OCI-LY1 (cell line): ENCODE measurements at regions not wholly inside any gene's neighbourhood (a gene's known extent, or its start where the extent isn't known, plus 50 kb on each side); places are given as distances from the start of the nearest gene placed in this dataset.
A peak's percentile ranks its signal among the peaks of the same experiment; 100 is the strongest.

Experiments used
- H2AFZ ChIP-seq: fragments of 200-600 bp; sonication (generic), shearing (Covaris generic); 2 replicates; pipeline ENCODE4 v1.6.0; 2014; ENCODE audit warnings: antibody characterized with exemption, mild to moderate bottlenecking, low read length
- H3F3A ChIP-seq: fragments of 200-600 bp; sonication (generic), shearing (Covaris generic); 2 replicates; pipeline ENCODE4 v1.6.0; 2014; ENCODE audit warnings: mild to moderate bottlenecking, antibody characterized with exemption, low read length, moderate library complexity; ENCODE audit not compliant: insufficient read depth
- H3K27ac ChIP-seq: fragments of 200-600 bp; sonication (generic); 2 replicates; pipeline ENCODE4 v1.5.1; 2014; ENCODE audit warnings: low read length, mixed run types, mild to moderate bottlenecking, low read depth; ENCODE audit not compliant: poor library complexity, severe bottlenecking
- H3K27me3 ChIP-seq: fragments of 200-600 bp; sonication (generic); 2 replicates; pipeline ENCODE4 v1.6.0; 2014; ENCODE audit warnings: antibody characterized with exemption, mild to moderate bottlenecking, low read length, moderate library complexity; ENCODE audit not compliant: insufficient read depth
- H3K36me3 ChIP-seq: fragments of 200-600 bp; sonication (generic); 2 replicates; pipeline ENCODE4 v1.6.1; 2014; ENCODE audit warnings: mild to moderate bottlenecking, antibody characterized with exemption, low read length, moderate library complexity, mixed read lengths; ENCODE audit not compliant: insufficient read depth
- H3K4me1 ChIP-seq: fragments of 200-600 bp; sonication (generic); 2 replicates; pipeline ENCODE4 v1.5.1; 2014; ENCODE audit warnings: mild to moderate bottlenecking, low read length, moderate library complexity; ENCODE audit not compliant: insufficient read depth, severe bottlenecking
- H3K4me2 ChIP-seq: fragments of 200-600 bp; sonication (generic), shearing (Covaris generic); 2 replicates; pipeline ENCODE4 v1.6.1; 2014; ENCODE audit warnings: low read length
- H3K4me3 ChIP-seq: fragments of 200-600 bp; sonication (generic); 2 replicates; pipeline ENCODE4 v1.5.1; 2014; ENCODE audit warnings: low read length, low read depth, mild to moderate bottlenecking, mixed read lengths; ENCODE audit not compliant: poor library complexity, severe bottlenecking
- H3K79me2 ChIP-seq: fragments of 200-600 bp; shearing (Covaris generic); 2 replicates; pipeline ENCODE4 v1.6.1; 2016; ENCODE audit warnings: mixed run types, low read length, mixed read lengths; ENCODE audit not compliant: insufficient read depth
- H3K9ac ChIP-seq: fragments of 200-600 bp; sonication (generic), shearing (Covaris generic); 2 replicates; pipeline ENCODE4 v1.6.1; 2014; ENCODE audit warnings: mild to moderate bottlenecking, low read length, mixed read lengths
- H3K9me2 ChIP-seq: fragments of 200-600 bp; sonication (generic), shearing (Covaris generic); 2 replicates; pipeline ENCODE4 v1.6.1; 2014; ENCODE audit warnings: low read depth, mild to moderate bottlenecking, low read length, mixed read lengths
- H3K9me3 ChIP-seq: fragments of 200-600 bp; shearing (Covaris generic); 2 replicates; pipeline ENCODE4 v1.6.1; 2014; ENCODE audit warnings: low read length, mixed read lengths
- H4K20me1 ChIP-seq: fragments of 200-600 bp; sonication (generic), shearing (Covaris generic); 2 replicates; pipeline ENCODE4 v1.6.0; 2016; ENCODE audit warnings: mild to moderate bottlenecking, low read length; ENCODE audit not compliant: insufficient read depth
- EZH2 ChIP-seq: fragments of 200-600 bp; sonication (generic), shearing (Covaris generic); IDR thresholded peaks from 2 replicates; pipeline ENCODE4 v1.8.0; 2017; ENCODE audit warnings: borderline replicate concordance, mixed run types, mild to moderate bottlenecking, antibody characterized with exemption, low read length, moderate library complexity, mixed read lengths
- TF ChIP-seq, protein P1 (sequence below): fragments of 200-600 bp; sonication (generic), shearing (Covaris generic); IDR thresholded peaks from 2 replicates; pipeline ENCODE4 v1.5.1; 2017; ENCODE audit warnings: mild to moderate bottlenecking, antibody characterized with exemption, low read length, moderate library complexity, mixed read lengths

DNA sequence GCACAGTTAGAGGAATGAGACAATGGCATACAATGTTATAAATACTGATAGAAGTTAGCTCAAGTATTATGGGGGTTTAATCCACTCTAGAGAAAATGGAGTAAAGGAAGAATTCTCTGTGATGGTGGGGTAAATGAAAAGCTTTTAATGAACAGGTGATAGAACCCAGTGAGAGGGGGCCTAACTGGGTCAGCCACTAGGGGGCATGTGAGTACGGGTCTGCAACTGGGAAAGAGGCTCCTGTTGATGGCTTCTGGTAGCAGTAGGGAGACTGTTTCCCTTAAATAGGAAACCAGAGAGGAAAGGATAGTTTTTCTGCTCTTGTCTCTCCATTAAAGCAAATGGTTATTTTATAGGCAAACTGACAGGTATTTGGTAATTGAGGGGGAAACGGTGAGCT lies 132.8 kb upstream of the GPR101 start:
- H3K9ac ChIP-seq, result no peak overlapping the region
- no peaks in the 10 kb centered on the region for H3F3A ChIP-seq
- no peaks in the 10 kb centered on the region for H3K27me3 ChIP-seq
- H3K36me3 ChIP-seq, result no peaks in the 10 kb centered on the region
- no peak overlapping the region for H3K4me2 ChIP-seq
- H3K9me2 ChIP-seq, result no peaks in the 10 kb centered on the region
- H3K4me1 ChIP-seq, result no peaks in the 10 kb centered on the region
- TF ChIP-seq, protein P1, sequence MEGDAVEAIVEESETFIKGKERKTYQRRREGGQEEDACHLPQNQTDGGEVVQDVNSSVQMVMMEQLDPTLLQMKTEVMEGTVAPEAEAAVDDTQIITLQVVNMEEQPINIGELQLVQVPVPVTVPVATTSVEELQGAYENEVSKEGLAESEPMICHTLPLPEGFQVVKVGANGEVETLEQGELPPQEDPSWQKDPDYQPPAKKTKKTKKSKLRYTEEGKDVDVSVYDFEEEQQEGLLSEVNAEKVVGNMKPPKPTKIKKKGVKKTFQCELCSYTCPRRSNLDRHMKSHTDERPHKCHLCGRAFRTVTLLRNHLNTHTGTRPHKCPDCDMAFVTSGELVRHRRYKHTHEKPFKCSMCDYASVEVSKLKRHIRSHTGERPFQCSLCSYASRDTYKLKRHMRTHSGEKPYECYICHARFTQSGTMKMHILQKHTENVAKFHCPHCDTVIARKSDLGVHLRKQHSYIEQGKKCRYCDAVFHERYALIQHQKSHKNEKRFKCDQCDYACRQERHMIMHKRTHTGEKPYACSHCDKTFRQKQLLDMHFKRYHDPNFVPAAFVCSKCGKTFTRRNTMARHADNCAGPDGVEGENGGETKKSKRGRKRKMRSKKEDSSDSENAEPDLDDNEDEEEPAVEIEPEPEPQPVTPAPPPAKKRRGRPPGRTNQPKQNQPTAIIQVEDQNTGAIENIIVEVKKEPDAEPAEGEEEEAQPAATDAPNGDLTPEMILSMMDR, result peak; percentile 44
- TF ChIP-seq EZH2, result no peak
- H3K27ac ChIP-seq, result no peak overlapping the region
- no peaks in the 10 kb centered on the region for H4K20me1 ChIP-seq
- H3K4me3 ChIP-seq, result no peak overlapping the region
- H3K79me2 ChIP-seq, result no peaks in the 10 kb centered on the region
- H3K9me3 ChIP-seq, result no peaks in the 10 kb centered on the region
- no peak overlapping the region for H2AFZ ChIP-seq

DNA sequence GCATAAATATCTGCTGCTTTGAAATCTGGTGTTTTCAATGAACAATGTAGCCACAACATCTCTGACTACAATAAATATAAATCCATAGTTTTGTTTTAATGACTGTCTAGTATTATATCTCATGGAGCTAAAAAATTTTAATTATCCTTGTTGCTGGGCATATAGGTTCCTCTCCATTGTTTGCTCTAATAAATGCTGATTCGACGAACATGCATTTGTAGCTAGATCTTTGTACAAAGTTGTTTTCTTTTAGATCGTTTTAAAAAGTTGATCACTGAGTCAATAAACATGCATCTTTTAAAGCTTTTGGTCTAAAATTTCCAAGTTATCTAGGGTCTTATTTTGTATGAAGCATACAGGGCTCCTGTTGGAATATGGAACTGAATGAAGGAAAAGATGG lies 130.5 kb upstream of the GPR101 start:
- no peaks in the 10 kb centered on the region for H3K9me3 ChIP-seq
- H3K27ac ChIP-seq, result no peak overlapping the region
- H3K4me3 ChIP-seq, result no peak overlapping the region
- H3K9me2 ChIP-seq, result no peaks in the 10 kb centered on the region
- no peak overlapping the region for H2AFZ ChIP-seq
- H3K9ac ChIP-seq, result no peak overlapping the region
- H3K79me2 ChIP-seq, result no peaks in the 10 kb centered on the region
- no peaks in the 10 kb centered on the region for H3K36me3 ChIP-seq
- H3K4me2 ChIP-seq, result no peak overlapping the region
- no peaks in the 10 kb centered on the region for H4K20me1 ChIP-seq
- H3K4me1 ChIP-seq, result no peaks in the 10 kb centered on the region
- no peaks in the 10 kb centered on the region for H3K27me3 ChIP-seq
- TF ChIP-seq EZH2, result no peak
- TF ChIP-seq, protein P1, result no peak
- H3F3A ChIP-seq, result no peaks in the 10 kb centered on the region

DNA sequence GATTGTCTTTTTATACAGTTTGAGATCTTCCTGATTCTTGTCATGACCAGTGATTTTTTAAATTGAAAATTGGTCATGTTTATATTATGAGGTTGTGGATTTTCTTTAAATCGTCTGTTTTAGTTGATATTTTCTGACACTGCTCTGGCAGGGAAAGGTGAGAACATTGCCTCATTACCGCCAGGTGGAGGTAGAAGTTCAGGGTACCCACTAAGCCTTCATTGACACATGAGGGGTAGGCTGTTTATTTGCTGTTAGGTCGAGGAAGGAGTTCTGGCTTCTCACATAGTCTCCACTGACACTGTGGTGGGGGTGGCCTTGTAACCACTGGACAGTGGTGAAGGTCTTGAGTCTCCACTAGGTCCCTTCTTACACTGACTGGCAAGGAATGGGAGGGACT lies 117.6 kb upstream of the GPR101 start:
- no peak overlapping the region for H3K4me3 ChIP-seq
- no peak overlapping the region for H3K27ac ChIP-seq
- H3K4me2 ChIP-seq, result no peak overlapping the region
- no peaks in the 10 kb centered on the region for H3K9me2 ChIP-seq
- H3K9ac ChIP-seq, result no peak overlapping the region
- H3K79me2 ChIP-seq, result no peaks in the 10 kb centered on the region
- no peak for TF ChIP-seq EZH2
- TF ChIP-seq, protein P1, result no peak; the same call in 1 of the 2 replicates
- H3K36me3 ChIP-seq, result no peaks in the 10 kb centered on the region
- no peak overlapping the region for H2AFZ ChIP-seq
- H3K9me3 ChIP-seq, result no peaks in the 10 kb centered on the region
- no peaks in the 10 kb centered on the region for H3K4me1 ChIP-seq
- no peaks in the 10 kb centered on the region for H3K27me3 ChIP-seq
- no peaks in the 10 kb centered on the region for H4K20me1 ChIP-seq
- no peaks in the 10 kb centered on the region for H3F3A ChIP-seq
